Endodermal cell (in vitro differentiated cells): ENCODE measurements at regions not wholly inside any gene's neighbourhood (a gene's known extent, or its start where the extent isn't known, plus 50 kb on each side); places are given as distances from the start of the nearest gene placed in this dataset.

ENCODE experiments used
- DNase-seq: peaks from one replicate; pipeline ENCODE4 v3.0.0-alpha.2; 2017
- H3K27ac ChIP-seq: 2 replicates; pipeline ENCODE4 v1.5.1; 2013; ENCODE audit warnings: mild to moderate bottlenecking, low read depth, low read length, moderate library complexity
- H3K27me3 ChIP-seq: 2 replicates; pipeline ENCODE4 v1.6.1; 2013; ENCODE audit warnings: mild to moderate bottlenecking, low read length, moderate library complexity; ENCODE audit not compliant: insufficient read depth, control insufficient read depth, poor library complexity, severe bottlenecking
- H3K36me3 ChIP-seq: 2 replicates; pipeline ENCODE4 v1.7.0; 2013; ENCODE audit warnings: mild to moderate bottlenecking, low read length, moderate library complexity; ENCODE audit not compliant: control insufficient read depth, insufficient read depth
- H3K4me1 ChIP-seq: one replicate; pipeline ENCODE4 v1.7.0; 2013; ENCODE audit warnings: low read length; ENCODE audit not compliant: control insufficient read depth, insufficient read depth
- H3K4me3 ChIP-seq: 2 replicates; pipeline ENCODE4 v1.5.1; 2013; ENCODE audit warnings: mild to moderate bottlenecking, low read length, moderate library complexity
- H3K9ac ChIP-seq: 2 replicates; pipeline ENCODE4 v1.6.1; 2013; ENCODE audit warnings: mild to moderate bottlenecking, low read length, moderate library complexity; ENCODE audit not compliant: poor library complexity, severe bottlenecking; ENCODE audit errors: extremely low read depth
- H3K9me3 ChIP-seq: 2 replicates; pipeline ENCODE4 v1.6.1; 2013; ENCODE audit warnings: mild to moderate bottlenecking, low read length, moderate library complexity; ENCODE audit not compliant: control insufficient read depth
- H3K27ac Mint-ChIP-seq: 2 replicates; pipeline ENCODE4 v1.8.0; 2020; ENCODE audit warnings: mixed read lengths
- H3K27me3 Mint-ChIP-seq: 2 replicates; pipeline ENCODE4 v1.8.0; 2021; ENCODE audit warnings: mild to moderate bottlenecking, mixed read lengths; ENCODE audit not compliant: insufficient read depth
- H3K36me3 Mint-ChIP-seq: 2 replicates; pipeline ENCODE4 v1.8.0; 2020; ENCODE audit warnings: low read depth, mixed read lengths
- H3K4me1 Mint-ChIP-seq: 2 replicates; pipeline ENCODE4 v1.8.0; 2020; ENCODE audit warnings: mixed read lengths
- H3K4me3 Mint-ChIP-seq: 2 replicates; pipeline ENCODE4 v1.8.0; 2020; ENCODE audit warnings: mild to moderate bottlenecking, moderate library complexity, mixed read lengths
- H3K9me3 Mint-ChIP-seq: 2 replicates; pipeline ENCODE4 v1.8.0; 2020; ENCODE audit warnings: mild to moderate bottlenecking, mixed read lengths
- CTCF ChIP-seq: fragments of 200-600 bp; sonication (generic); conservative IDR thresholded peaks from 2 replicates; pipeline ENCODE4 v1.5.0; 2021; ENCODE audit warnings: antibody characterized with exemption, mild to moderate bottlenecking
- WGBS, 2 experiments: methylation state at CpG; one replicate each; pipeline versions ENCODE4 v1.1.5 to v1.1.7; 2013; ENCODE audit warnings: missing lambda C conversion rate in 2 of 2, mixed read lengths in 1 of 2; ENCODE audit not compliant: insufficient coverage in 1 of 2, insufficient read length in 1 of 2; 5-methylcytosine and 5-hydroxymethylcytosine counted together

- no peaks in the 10 kb centered on the region for H3K27me3 ChIP-seq
- peaks cover 45% of the 10 kb centered on the region for H3K4me1 Mint-ChIP-seq
- H3K4me3 Mint-ChIP-seq, result no peak overlapping the region
- peaks cover 4% of the 10 kb centered on the region for H3K4me1 ChIP-seq
- no peak overlapping the region for H3K27ac ChIP-seq
- H3K36me3 ChIP-seq, result no peaks in the 10 kb centered on the region
- 91% methylated on average over 2 of the region's 2 CpGs; no CpG with 5 or more reads in 1 of the 2 experiments for whole genome bisulfite sequencing, 2 experiments
- no peak overlapping the region for H3K9ac ChIP-seq
- no peaks in the 10 kb centered on the region for H3K9me3 ChIP-seq
- TF ChIP-seq CTCF, result no peak
- H3K27ac Mint-ChIP-seq, result no peak overlapping the region
- DNase-seq, result no peak
- H3K4me3 ChIP-seq, result no peak overlapping the region
- H3K9me3 Mint-ChIP-seq, result no peaks in the 10 kb centered on the region
- H3K36me3 Mint-ChIP-seq, result no peaks in the 10 kb centered on the region
- H3K27me3 Mint-ChIP-seq, result no peaks in the 10 kb centered on the region
Observed at GRCh38 chr10:84588971-84589370, 260.6 kb downstream of the CCSER2 start.

DNA sequence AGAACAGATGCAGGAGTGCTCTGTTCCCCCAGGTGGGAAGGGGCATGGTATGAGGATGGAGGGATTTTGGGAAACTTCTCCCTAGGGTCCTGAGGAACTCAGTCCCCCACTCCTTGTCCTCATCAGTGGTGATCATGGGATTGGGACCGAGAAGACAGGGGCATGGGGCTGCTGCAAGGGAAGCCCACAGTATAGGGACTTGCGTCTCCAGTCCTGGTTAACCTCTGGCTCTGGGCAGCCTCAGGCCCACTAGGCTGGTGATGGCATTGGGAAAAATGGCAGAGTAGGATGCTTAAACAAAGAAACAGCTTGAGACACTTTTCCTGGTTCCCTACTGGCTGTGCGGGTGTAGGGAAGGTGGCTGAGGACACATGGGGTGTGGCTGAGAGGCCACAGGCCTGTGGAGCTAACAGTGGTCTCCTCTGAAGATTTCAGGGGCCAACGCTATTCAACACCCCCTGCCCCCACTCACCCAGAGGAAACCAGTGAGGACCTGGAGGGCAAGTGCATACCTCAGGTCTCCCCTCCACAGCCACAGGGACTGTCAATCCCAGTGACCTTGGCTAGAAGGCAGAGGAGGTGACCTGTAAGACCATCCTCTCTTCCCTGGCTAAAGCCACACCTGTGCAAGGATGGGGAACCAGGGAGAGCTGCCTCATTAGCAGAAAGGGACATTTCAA lies 261.3 kb downstream of the CCSER2 start:
- Mint-ChIP-seq H3K27ac (peak overlapping the region; percentile 39), H3K9me3 (no peaks in the 10 kb centered on the region), H3K27me3 (no peaks in the 10 kb centered on the region), H3K4me3 (no peak overlapping the region), H3K36me3 (no peaks in the 10 kb centered on the region), H3K4me1 (peaks cover 45% of the 10 kb centered on the region)
- no peak for TF ChIP-seq CTCF
- Histone ChIP-seq H3K4me1 (peaks cover 4% of the 10 kb centered on the region), H3K9me3 (no peaks in the 10 kb centered on the region), H3K27ac (no peak overlapping the region), H3K4me3 (no peak overlapping the region), H3K27me3 (no peaks in the 10 kb centered on the region), H3K36me3 (no peaks in the 10 kb centered on the region), H3K9ac (no peak overlapping the region)
- 80 to 94% methylated on average over 3 to 4 of the region's 4 CpGs for WGBS, 2 experiments
- no peak for DNase-seq

DNA sequence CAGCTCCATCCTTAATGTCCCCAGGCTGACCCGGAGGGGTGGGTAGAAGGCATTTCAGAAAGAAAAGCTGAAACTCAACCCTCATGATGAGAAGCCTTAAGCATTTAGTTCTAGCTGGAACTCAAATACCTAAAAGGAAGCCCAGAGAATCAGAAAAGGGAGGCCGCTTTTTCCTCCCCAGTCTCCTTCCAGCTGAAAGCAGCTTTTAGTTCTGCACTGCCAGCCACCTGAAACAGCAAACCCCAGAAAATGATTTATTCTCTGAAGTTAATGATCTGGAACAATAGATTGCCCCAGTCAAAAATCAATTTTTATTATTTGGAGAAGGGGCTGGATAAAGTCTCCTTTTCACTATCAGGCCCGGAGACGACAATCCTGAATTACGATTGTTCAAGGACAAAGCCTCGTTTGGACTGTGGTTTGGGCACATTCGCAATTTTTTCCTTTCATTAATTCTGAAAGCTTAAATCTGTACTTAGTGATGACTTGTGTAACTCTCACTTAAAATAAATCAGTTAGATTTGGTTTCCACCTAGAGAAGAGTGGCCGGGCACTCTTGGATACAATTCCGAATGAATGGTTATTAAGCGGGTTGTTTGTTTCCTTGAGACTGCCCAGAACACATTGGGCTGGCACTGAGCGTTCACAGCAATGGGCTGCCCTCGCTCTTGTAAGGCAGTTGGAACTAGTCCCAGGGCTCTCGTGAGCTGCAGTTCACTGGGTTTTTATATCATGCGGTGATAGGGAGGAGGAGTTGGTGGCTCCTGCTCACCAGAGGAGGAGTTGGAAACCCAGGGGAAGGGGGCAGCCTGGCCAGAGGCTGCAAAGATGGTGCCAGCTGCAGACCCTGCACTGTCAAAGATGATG lies 262.2 kb downstream of the CCSER2 start:
- TF ChIP-seq CTCF, result no peak
- Mint-ChIP-seq H3K9me3 (no peaks in the 10 kb centered on the region), H3K27ac (no peak overlapping the region), H3K4me1 (peaks cover 45% of the 10 kb centered on the region), H3K36me3 (no peaks in the 10 kb centered on the region), H3K4me3 (no peak overlapping the region), H3K27me3 (no peaks in the 10 kb centered on the region)
- Histone ChIP-seq H3K4me1 (peaks cover 4% of the 10 kb centered on the region), H3K27ac (no peak overlapping the region), H3K9me3 (no peaks in the 10 kb centered on the region), H3K36me3 (no peaks in the 10 kb centered on the region), H3K4me3 (no peak overlapping the region), H3K27me3 (no peaks in the 10 kb centered on the region), H3K9ac (no peak overlapping the region)
- 93 to 94% methylated on average over 8 to 14 of the region's 14 CpGs for whole genome bisulfite sequencing, 2 experiments
- DNase-seq, result no peak
